Stimulated activated CD4-positive, alpha-beta T cell treated with anti-CD3 and anti-CD28 coated beads, TNF-alpha, amount 100 ng/mL, for 24 hours (primary cell): ENCODE measurements at regions not wholly inside any gene's neighbourhood (a gene's known extent, or its start where the extent isn't known, plus 50 kb on each side); places are given as distances from the start of the nearest gene placed in this dataset.

ENCODE experiments used
- DNase-seq, 3 experiments: peaks; one replicate each; pipeline ENCODE4 v3.0.0-alpha.2; 2020; ENCODE audit warnings: low read depth in 3 of 3

- no peak for DNase-seq
Observed at GRCh38 chr21:21722731-21723130, 724.5 kb downstream of the NCAM2 start.

DNA sequence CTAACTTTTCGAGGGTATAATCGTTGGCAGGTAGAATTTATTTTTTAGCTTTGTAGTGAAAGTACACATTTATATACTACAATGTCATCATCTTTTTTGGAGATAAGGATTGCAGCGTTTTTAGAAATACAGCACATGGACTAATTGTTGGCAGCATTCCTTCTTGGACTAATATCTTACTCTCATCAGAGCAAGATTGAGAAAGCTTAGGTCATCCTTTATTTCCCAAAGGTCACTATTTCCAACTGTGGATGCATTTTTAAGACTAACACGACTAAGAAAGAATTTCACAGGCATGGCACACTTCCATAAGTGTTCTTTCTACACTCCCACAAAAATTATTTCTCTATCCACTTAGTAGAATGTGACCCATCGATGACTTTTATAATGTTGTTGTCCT is 732.3 kb downstream of the NCAM2 start:
- DNase-seq: no peak

DNA sequence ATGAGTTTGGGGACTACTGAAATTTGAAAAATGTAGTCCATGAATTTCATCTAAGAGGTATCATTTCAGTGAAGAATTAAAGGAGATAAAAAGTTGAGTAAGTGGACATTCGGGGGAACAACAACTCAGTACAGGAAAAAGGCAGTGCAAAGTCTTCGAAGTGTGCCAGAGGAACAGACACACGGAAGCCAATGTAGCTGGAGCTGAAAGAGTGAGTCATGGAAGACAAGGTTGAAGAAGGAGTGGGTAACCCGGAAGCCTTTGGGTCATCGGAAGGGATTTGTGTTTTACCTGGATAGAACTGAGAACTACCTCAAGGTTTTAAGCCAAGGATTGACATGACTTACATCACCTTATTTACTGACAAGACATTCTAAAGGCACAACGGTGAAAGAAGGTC is 733.4 kb downstream of the NCAM2 start:
- DNase-seq: no peak

- no peak for DNase-seq
Observed at GRCh38 chr21:21734088-21734487, 735.9 kb downstream of the NCAM2 start.

GRCh38 chr21:21737186-21737585 is 739.0 kb downstream of the NCAM2 start:
- no peak for DNase-seq

GRCh38 chr21:21740207-21740606 is 742.0 kb downstream of the NCAM2 start:
- no peak for DNase-seq

GRCh38 chr21:21750124-21750825 is 752.1 kb downstream of the NCAM2 start:
- no peak for DNase-seq

GRCh38 chr21:21751286-21751685 is 753.1 kb downstream of the NCAM2 start:
- DNase-seq: no peak

GRCh38 chr21:21762855-21763254 is 764.6 kb downstream of the NCAM2 start:
- no peak for DNase-seq

DNA sequence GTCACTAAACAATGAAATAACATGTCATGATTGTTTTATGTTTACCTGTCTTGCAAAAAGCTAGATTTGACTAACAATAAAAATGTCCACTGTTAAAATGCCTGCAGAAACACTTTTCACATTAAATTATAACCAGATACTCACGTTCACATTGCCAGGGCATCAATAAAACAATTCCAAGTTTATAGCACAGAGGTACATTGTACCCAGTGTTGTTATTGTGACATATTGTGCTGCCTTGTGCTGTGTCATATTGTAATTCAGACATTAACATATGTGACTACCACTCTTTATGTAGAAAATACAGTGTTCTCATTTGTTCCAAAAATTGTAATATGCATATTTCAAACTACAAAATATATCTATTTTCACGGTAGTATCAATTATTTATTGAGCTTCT is 766.1 kb downstream of the NCAM2 start:
- DNase-seq: no peak

DNA sequence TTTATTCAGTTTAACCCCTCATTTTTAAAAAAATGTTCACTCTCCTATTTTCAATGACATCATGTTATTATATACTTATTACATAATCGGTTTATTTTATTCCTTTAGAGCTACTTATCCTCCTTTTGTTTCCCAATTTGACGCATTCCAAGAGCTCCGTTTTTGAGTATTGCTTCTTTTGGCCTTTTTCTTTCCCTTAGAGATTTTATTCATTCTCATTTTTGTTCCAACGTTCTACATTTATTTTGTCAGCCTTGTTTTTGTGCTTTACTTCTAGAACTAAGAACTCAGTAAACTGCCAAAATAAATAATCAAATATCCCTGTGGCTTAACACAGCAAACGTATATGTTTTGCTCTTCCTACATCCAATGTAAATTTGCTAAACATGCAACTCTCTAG is 769.1 kb downstream of the NCAM2 start:
- no peak for DNase-seq

GRCh38 chr21:21788591-21788990 is 790.4 kb downstream of the NCAM2 start:
- DNase-seq: no peak

DNA sequence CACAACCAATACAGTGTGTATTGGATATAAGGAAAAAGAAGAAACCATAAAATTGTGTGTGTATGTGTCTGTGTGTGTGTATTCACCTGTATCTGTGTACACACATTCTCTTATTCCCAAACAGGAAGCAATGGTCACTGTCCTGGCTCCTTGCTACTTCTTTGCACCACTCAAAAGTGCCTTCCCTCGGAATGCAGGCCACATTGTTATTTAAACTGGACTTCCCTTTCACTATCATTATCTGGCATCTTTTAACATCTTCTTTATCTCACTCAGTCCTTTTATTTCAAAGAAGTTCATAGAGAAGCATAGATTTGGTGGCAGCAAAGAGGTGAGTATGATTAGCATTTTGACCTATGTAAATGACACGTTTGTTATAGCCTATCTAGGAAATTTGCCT is 803.7 kb downstream of the NCAM2 start:
- DNase-seq: no peak

GRCh38 chr21:21806711-21807597 is 808.7 kb downstream of the NCAM2 start:
- DNase-seq: no peak

DNA sequence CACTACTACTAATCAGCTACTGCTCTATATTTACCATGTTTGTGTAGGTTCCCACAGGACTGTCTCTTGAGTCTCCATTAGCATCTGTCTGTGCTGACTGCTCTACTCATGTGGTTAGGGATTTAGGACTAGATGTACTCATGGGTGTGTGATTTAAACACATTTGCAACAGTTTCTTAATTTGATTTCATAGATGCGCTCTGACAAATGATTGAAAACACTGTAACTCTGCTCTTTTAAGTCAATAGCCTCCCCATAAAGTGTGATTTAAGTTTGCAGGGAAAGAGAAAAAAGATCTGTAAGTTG is 809.3 kb downstream of the NCAM2 start:
- no peak for DNase-seq

GRCh38 chr21:21813289-21813688 is 815.1 kb downstream of the NCAM2 start:
- no peak for DNase-seq

- no peak for DNase-seq
Observed at GRCh38 chr21:21813934-21814333, 815.7 kb downstream of the NCAM2 start.

DNA sequence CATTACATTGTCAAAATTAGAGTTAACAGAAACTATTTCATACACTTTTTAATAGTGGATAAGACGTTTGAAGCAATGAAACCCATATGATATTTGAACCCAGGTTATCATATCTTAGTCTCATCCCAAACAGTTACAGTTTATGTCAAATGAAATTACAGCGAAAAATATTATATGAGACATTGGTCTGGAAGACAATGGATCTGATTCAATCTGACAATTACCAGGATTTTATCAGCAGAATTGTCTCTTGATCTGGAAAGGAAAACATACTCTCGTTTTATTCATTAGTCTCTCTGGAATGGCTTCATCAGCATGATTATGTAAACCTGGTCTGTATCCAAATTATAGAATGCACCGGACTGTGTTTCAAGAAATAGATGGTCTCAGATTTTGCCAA is 818.6 kb downstream of the NCAM2 start:
- no peak for DNase-seq

DNA sequence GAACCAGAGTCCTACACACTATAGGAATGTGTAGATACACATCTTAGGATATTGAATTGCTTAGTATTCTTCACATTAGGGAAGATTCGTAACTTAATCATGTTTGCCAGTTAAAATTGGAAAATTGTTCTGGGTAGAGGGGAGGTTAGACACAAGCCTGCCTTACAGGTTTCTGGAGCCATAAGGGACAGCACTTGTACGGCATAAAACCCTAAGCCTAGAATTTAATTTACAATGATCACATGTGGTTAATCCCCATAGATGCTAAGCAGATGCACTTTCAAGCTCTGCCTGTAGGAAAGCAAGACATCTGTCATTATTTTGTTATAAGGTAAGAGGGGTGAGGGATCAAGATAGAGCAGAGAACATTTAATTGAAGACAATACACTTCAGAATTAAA is 820.7 kb downstream of the NCAM2 start:
- DNase-seq: no peak

DNA sequence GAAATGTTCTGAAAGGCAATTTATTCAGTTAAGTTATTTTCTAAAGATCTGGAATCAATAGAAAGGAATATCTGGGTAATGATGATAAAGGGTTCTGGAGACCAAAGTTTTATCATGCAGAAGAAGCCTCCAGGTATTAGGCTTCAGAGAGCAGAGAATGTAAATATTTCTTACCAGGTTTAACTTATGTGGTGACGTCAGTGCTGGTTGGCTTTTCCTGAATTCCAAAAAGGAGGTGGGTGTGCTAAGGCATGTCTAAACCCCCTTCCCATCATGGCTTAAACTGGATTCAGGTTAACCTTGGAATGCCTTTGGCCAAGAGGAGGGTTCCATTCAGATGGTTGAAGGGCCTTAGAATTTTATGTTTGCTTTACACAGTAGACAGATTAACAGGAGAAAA is 829.9 kb downstream of the NCAM2 start:
- no peak for DNase-seq

DNA sequence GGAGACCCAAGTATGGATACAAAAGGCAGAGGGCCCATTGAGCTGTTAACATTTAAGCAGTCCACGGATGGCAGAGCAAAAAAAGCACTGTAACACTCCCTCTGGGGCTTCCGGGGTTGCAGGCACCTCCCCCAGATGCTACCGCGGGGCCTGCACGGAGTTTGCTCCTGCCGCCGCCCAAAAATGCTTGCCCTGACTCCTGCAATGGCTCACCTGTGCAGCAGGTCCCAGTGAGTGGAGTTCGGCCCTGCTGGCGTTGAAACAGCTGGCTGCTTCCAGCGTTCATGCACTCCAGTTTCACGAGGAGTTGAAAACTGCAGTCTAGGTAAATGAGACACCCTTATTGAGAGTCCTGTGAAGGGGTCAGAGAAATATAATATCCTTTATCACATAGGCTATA is 832.8 kb downstream of the NCAM2 start:
- no peak for DNase-seq

GRCh38 chr21:21845901-21846300 is 847.7 kb downstream of the NCAM2 start:
- DNase-seq: no peak

- DNase-seq: no peak
Observed at GRCh38 chr21:21851205-21851604, 853.0 kb downstream of the NCAM2 start.

DNA sequence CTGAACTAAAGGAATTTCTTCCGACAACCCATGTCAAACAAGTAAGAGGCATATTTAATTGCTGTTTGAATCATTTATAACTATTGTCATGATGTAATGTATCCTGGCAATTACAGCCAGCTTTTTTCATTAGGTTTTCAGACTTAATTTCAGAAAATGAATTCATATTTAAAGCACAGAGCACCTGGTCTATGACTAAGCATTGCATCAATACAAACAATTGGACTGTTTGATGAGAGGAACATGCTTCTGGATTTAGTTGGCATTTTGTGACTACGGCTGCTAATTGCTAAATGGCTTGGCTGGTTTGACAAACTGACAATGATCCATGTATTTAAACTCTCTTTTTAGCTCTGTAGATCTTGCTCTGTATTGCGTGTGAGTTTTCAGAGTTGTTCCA is 853.4 kb downstream of the NCAM2 start:
- DNase-seq: no peak
